SK-N-SH (cell line): ENCODE measurements at regions not wholly inside any gene's neighbourhood (a gene's known extent, or its start where the extent isn't known, plus 50 kb on each side); places are given as distances from the start of the nearest gene placed in this dataset.

Experiments
- CTCF ChIA-PET: fragments of 300-600, 350-600 bp; formaldehyde crosslinking; extraction: SDS; loops from one replicate; lab custom pipeline; 2021; lab: Yijun Ruan, JAX
- POLR2A ChIA-PET: fragments of 350-600 bp; sonication (Branson Sonifier 250); formaldehyde crosslinking; extraction: SDS; loops from one replicate; lab custom pipeline; 2020; ENCODE audit warnings: antibody characterized with exemption, inconsistent platforms; lab: Yijun Ruan, JAX
- DNase-seq: peaks from one replicate; pipeline ENCODE4 v3.0.0; 2012
- H2AFZ ChIP-seq: fragments of 200-600 bp; sonication (generic); 2 replicates; pipeline ENCODE4 v1.8.1; 2016; ENCODE audit warnings: antibody characterized with exemption, mild to moderate bottlenecking, low read depth
- H3F3A ChIP-seq: fragments of 200-600 bp; sonication (generic); replicated peaks from 2 replicates; pipeline ENCODE3; 2016; ENCODE audit warnings: antibody characterized with exemption, mild to moderate bottlenecking; ENCODE audit not compliant: insufficient read depth
- H3K27ac ChIP-seq, 2 experiments: fragments of 200-500 bp in 1 of 2; fragments of 200-600 bp in 1 of 2; sonication (Bioruptor generic) in 1 of 2; sonication (generic), shearing (Covaris generic) in 1 of 2; 2 replicates each; pipeline versions ENCODE4 v1.5.1 to v1.6.1; 2014 to 2016; ENCODE audit warnings: low read depth in 2 of 2, inconsistent platforms in 1 of 2, low read length in 1 of 2, mild to moderate bottlenecking in 1 of 2, mixed read lengths in 1 of 2
- H3K27me3 ChIP-seq: fragments of 200-600 bp; sonication (generic), shearing (Covaris generic); 2 replicates; pipeline ENCODE4 v1.6.1; 2016; ENCODE audit warnings: mixed run types; ENCODE audit not compliant: insufficient read depth
- H3K36me3 ChIP-seq, 2 experiments: fragments of 200-500 bp in 1 of 2; fragments of 200-600 bp in 1 of 2; sonication (Bioruptor generic) in 1 of 2; sonication (generic) in 1 of 2; replicated peaks in 1 of 2; 2 replicates each; pipeline versions ENCODE3 to v1.5.1; 2014 to 2016; ENCODE audit warnings: low read length in 1 of 2, mild to moderate bottlenecking in 1 of 2; ENCODE audit not compliant: insufficient read depth in 2 of 2, control insufficient read depth in 1 of 2
- H3K4me1 ChIP-seq, 2 experiments: fragments of 200-500 bp in 1 of 2; fragments of 200-600 bp in 1 of 2; sonication (Bioruptor generic) in 1 of 2; sonication (generic), shearing (Covaris generic) in 1 of 2; 2 replicates each; pipeline versions ENCODE4 v1.5.1 to v1.6.1; 2014 to 2016; ENCODE audit warnings: low read depth in 1 of 2, low read length in 1 of 2, mixed run types in 1 of 2; ENCODE audit not compliant: insufficient read depth in 2 of 2, control insufficient read depth in 1 of 2
- H3K4me2 ChIP-seq: fragments of 200-600 bp; sonication (generic), shearing (Covaris generic); 2 replicates; pipeline ENCODE4 v1.6.1; 2017; ENCODE audit warnings: mixed run types
- H3K4me3 ChIP-seq, 2 experiments: fragments of 200-500 bp in 1 of 2; fragments of 200-600 bp in 1 of 2; sonication (Bioruptor generic) in 1 of 2; sonication (generic), shearing (Covaris generic) in 1 of 2; 2 replicates each; pipeline versions ENCODE4 v1.5.1 to v1.8.1; 2014 to 2016; ENCODE audit warnings: low read depth in 2 of 2, inconsistent platforms in 1 of 2, low read length in 1 of 2, mild to moderate bottlenecking in 1 of 2, mixed read lengths in 1 of 2, moderate library complexity in 1 of 2
- H3K79me2 ChIP-seq: fragments of 200-600 bp; sonication (generic); 2 replicates; pipeline ENCODE4 v1.8.1; 2017; ENCODE audit warnings: mild to moderate bottlenecking; ENCODE audit not compliant: insufficient read depth
- H3K9ac ChIP-seq: fragments of 200-600 bp; sonication (generic); 2 replicates; pipeline ENCODE4 v1.6.1; 2017; ENCODE audit warnings: mixed run types
- H3K9me2 ChIP-seq: fragments of 200-600 bp; sonication (generic); 2 replicates; pipeline ENCODE4 v1.6.1; 2017; ENCODE audit warnings: mixed run types
- H3K9me3 ChIP-seq: fragments of 200-600 bp; sonication (generic); 2 replicates; pipeline ENCODE4 v1.6.1; 2017; ENCODE audit warnings: mixed run types, mild to moderate bottlenecking, moderate library complexity
- H4K20me1 ChIP-seq: fragments of 200-600 bp; sonication (generic); 2 replicates; pipeline ENCODE4 v1.6.1; 2017; ENCODE audit warnings: mild to moderate bottlenecking, mixed run types; ENCODE audit not compliant: insufficient read depth
- CHD2 ChIP-seq: fragments of 150-350 bp; IDR thresholded peaks from 2 replicates; pipeline ENCODE4 v1.6.1; 2018; ENCODE audit warnings: low read length; ENCODE audit not compliant: partially characterized antibody
- EZH2phosphoT487 ChIP-seq: fragments of 200-600 bp; sonication (generic); IDR thresholded peaks from 2 replicates; pipeline ENCODE4 v1.6.1; 2017; ENCODE audit warnings: low read depth, mixed run types, mild to moderate bottlenecking, antibody characterized with exemption, moderate library complexity, borderline replicate concordance
- FOSL2 ChIP-seq: IDR thresholded peaks from 2 replicates; pipeline ENCODE4 v1.4.0; 2012; ENCODE audit warnings: low read depth, mild to moderate bottlenecking, moderate library complexity, borderline replicate concordance
- FOXJ3 ChIP-seq: sonication (generic); formaldehyde crosslinking; IDR thresholded peaks from 2 replicates; pipeline ENCODE4 v1.5.1; 2020; ENCODE audit warnings: mild to moderate bottlenecking, missing genetic modification reagents
- FOXM1 ChIP-seq: IDR thresholded peaks from 2 replicates; pipeline ENCODE4 v1.4.0; 2012; ENCODE audit warnings: low read depth, mild to moderate bottlenecking
- GABPA ChIP-seq: IDR thresholded peaks from 2 replicates; pipeline ENCODE4 v1.4.0; 2012; ENCODE audit warnings: low read depth, mild to moderate bottlenecking
- GATA2 ChIP-seq: sonication (generic); formaldehyde crosslinking; IDR thresholded peaks from 2 replicates; pipeline ENCODE4 v1.5.0; 2020; ENCODE audit warnings: mild to moderate bottlenecking, missing genetic modification reagents
- JUND ChIP-seq: IDR thresholded peaks from 2 replicates; pipeline ENCODE4 v1.4.0; 2012
- MEF2A ChIP-seq: IDR thresholded peaks from 2 replicates; pipeline ENCODE4 v1.4.0; 2012; ENCODE audit warnings: low read depth, borderline replicate concordance
- NFIC ChIP-seq: IDR thresholded peaks from 2 replicates; pipeline ENCODE4 v1.4.0; 2012; ENCODE audit warnings: borderline replicate concordance
- NRF1 ChIP-seq: IDR thresholded peaks from 2 replicates; pipeline ENCODE4 v1.6.1; 2012; ENCODE audit warnings: low read depth, mild to moderate bottlenecking, low read length
- RAD21 ChIP-seq: IDR thresholded peaks from 2 replicates; pipeline ENCODE4 v1.6.1; 2012; ENCODE audit warnings: mild to moderate bottlenecking, low read length
- REST ChIP-seq: IDR thresholded peaks from 2 replicates; pipeline ENCODE4 v1.6.1; 2012; ENCODE audit warnings: mild to moderate bottlenecking, low read depth, low read length, moderate library complexity
- RFX5 ChIP-seq: IDR thresholded peaks from 2 replicates; pipeline ENCODE4 v1.6.1; 2012; ENCODE audit warnings: mild to moderate bottlenecking, improper control_type of control experiment, low read length
- RXRA ChIP-seq: IDR thresholded peaks from 2 replicates; pipeline ENCODE4 v1.4.0; 2012; ENCODE audit warnings: low read depth, mild to moderate bottlenecking, borderline replicate concordance
- SMC3 ChIP-seq: IDR thresholded peaks from 2 replicates; pipeline ENCODE4 v1.6.1; 2012; ENCODE audit warnings: low read depth, low read length, improper control_type of control experiment
- TAF1 ChIP-seq: IDR thresholded peaks from 2 replicates; pipeline ENCODE4 v1.6.1; 2012; ENCODE audit warnings: low read depth, mild to moderate bottlenecking, low read length, moderate library complexity, borderline replicate concordance
- TCF12 ChIP-seq: IDR thresholded peaks from 2 replicates; pipeline ENCODE4 v1.4.0; 2012
- USF1 ChIP-seq: IDR thresholded peaks from 2 replicates; pipeline ENCODE4 v1.4.0; 2012; ENCODE audit warnings: low read depth, borderline replicate concordance
- YY1 ChIP-seq: IDR thresholded peaks from 2 replicates; pipeline ENCODE4 v1.4.0; 2012; ENCODE audit warnings: low read depth, mild to moderate bottlenecking
- WGBS: methylation state at CpG from one replicate; pipeline ENCODE4 v1.1.6; 2017; ENCODE audit warnings: low lambda C conversion rate; 5-methylcytosine and 5-hydroxymethylcytosine counted together

- TF ChIP-seq REST (no peak), FOXM1 (no peak), RAD21 (no peak), NFIC (no peak), NRF1 (no peak), TAF1 (no peak), RFX5 (no peak), JUND (no peak), EZH2phosphoT487 (no peak), CHD2 (no peak)
- TF ChIP-seq, all 33 proteins: peak for 0
These were observed 70.1 kb downstream of the DNTTIP2 start (continued) for GRCh38 chr1:93808871-93809270.

GRCh38 chr1:93807311-93807930, 71.6 kb downstream of the DNTTIP2 start:
- peaks cover 14% of the 10 kb centered on the region; the same call in 1 of the 2 replicates for H3K79me2 ChIP-seq
- no peak for DNase-seq
- no peaks in the 10 kb centered on the region for H3K27me3 ChIP-seq
- no peak overlapping the region for H2AFZ ChIP-seq
- ChIA-PET POLR2A (no interaction called here), CTCF (interaction anchor here (0.6 to 1.2 kb wide), 3 partner anchors 37 to 178 kb away, joined by 3 to 5 read pairs (median 5); no protein-coding TSS in a partner anchor)
- no peak overlapping the region for H3K4me3 ChIP-seq
- no peak overlapping the region for H3K27ac ChIP-seq
- H3F3A ChIP-seq = peaks cover 53% of the 10 kb centered on the region
- H3K9me2 ChIP-seq = no peaks in the 10 kb centered on the region
- TF ChIP-seq FOXJ3 (CRISPR knock-in tag) = no peak
- TF ChIP-seq TCF12 = no peak
- no peak for TF ChIP-seq GATA2 (CRISPR knock-in tag)
- TF ChIP-seq FOXM1 = no peak
- TF ChIP-seq YY1 = no peak
- TF ChIP-seq MEF2A = no peak
- no peak for TF ChIP-seq GABPA
- no peak for TF ChIP-seq RFX5
- TF ChIP-seq FOSL2 = no peak
- no peak for TF ChIP-seq SMC3
- TF ChIP-seq RXRA = no peak
- no peak for TF ChIP-seq USF1
- peaks cover 0 to 14% of the 10 kb centered on the region in 2 experiments for H3K36me3 ChIP-seq
- H3K9me3 ChIP-seq = peaks cover 6% of the 10 kb centered on the region; the same call in 1 of the 2 replicates
- peaks cover 3 to 35% of the 10 kb centered on the region in 2 experiments for H3K4me1 ChIP-seq
- no peak overlapping the region for H3K9ac ChIP-seq
- H3K4me2 ChIP-seq = no peak overlapping the region
- H4K20me1 ChIP-seq = no peaks in the 10 kb centered on the region
- WGBS = 94% methylated on average over 2 of the region's 2 CpGs
